H1 (cell line): ENCODE measurements at regions not wholly inside any gene's neighbourhood (a gene's known extent, or its start where the extent isn't known, plus 50 kb on each side); places are given as distances from the start of the nearest gene placed in this dataset.

Experiments
- GTF2F1 ChIP-seq: IDR thresholded peaks from 2 replicates; pipeline ENCODE4 v1.6.1; 2012; ENCODE audit warnings: low read depth, low read length, improper control_type of control experiment, borderline replicate concordance
- KDM4A ChIP-seq: IDR thresholded peaks from one replicate; pipeline ENCODE4 v1.7.1; 2012; ENCODE audit warnings: low read depth, mild to moderate bottlenecking, moderate library complexity, low read length, inconsistent platforms; ENCODE audit not compliant: severe bottlenecking
- RAD21 ChIP-seq, 2 experiments: IDR thresholded peaks in 1 of 2; conservative IDR thresholded peaks in 1 of 2; 2 replicates each; pipeline ENCODE4 v1.6.1; 2011; ENCODE audit warnings: low read depth in 2 of 2, low read length in 2 of 2, improper control_type of control experiment in 1 of 2, inconsistent platforms in 1 of 2, mild to moderate bottlenecking in 1 of 2, moderate library complexity in 1 of 2
- RXRA ChIP-seq: IDR thresholded peaks from 2 replicates; pipeline ENCODE4 v1.6.1; 2011; ENCODE audit warnings: low read depth, mild to moderate bottlenecking, low read length, moderate library complexity; ENCODE audit not compliant: insufficient read depth
- TF ChIP-seq, protein P1 (sequence below): fragments of 300-600 bp; sonication (generic); IDR thresholded peaks from 2 replicates; pipeline ENCODE4 v1.7.1; 2012; ENCODE audit warnings: low read length, moderate library complexity, mild to moderate bottlenecking, inconsistent platforms; ENCODE audit not compliant: insufficient replicate concordance
- TF ChIP-seq, protein P2 (sequence below): IDR thresholded peaks from 2 replicates; pipeline ENCODE4 v1.6.1; 2011; ENCODE audit warnings: low read length, improper control_type of control experiment

- TF ChIP-seq, protein P1, sequence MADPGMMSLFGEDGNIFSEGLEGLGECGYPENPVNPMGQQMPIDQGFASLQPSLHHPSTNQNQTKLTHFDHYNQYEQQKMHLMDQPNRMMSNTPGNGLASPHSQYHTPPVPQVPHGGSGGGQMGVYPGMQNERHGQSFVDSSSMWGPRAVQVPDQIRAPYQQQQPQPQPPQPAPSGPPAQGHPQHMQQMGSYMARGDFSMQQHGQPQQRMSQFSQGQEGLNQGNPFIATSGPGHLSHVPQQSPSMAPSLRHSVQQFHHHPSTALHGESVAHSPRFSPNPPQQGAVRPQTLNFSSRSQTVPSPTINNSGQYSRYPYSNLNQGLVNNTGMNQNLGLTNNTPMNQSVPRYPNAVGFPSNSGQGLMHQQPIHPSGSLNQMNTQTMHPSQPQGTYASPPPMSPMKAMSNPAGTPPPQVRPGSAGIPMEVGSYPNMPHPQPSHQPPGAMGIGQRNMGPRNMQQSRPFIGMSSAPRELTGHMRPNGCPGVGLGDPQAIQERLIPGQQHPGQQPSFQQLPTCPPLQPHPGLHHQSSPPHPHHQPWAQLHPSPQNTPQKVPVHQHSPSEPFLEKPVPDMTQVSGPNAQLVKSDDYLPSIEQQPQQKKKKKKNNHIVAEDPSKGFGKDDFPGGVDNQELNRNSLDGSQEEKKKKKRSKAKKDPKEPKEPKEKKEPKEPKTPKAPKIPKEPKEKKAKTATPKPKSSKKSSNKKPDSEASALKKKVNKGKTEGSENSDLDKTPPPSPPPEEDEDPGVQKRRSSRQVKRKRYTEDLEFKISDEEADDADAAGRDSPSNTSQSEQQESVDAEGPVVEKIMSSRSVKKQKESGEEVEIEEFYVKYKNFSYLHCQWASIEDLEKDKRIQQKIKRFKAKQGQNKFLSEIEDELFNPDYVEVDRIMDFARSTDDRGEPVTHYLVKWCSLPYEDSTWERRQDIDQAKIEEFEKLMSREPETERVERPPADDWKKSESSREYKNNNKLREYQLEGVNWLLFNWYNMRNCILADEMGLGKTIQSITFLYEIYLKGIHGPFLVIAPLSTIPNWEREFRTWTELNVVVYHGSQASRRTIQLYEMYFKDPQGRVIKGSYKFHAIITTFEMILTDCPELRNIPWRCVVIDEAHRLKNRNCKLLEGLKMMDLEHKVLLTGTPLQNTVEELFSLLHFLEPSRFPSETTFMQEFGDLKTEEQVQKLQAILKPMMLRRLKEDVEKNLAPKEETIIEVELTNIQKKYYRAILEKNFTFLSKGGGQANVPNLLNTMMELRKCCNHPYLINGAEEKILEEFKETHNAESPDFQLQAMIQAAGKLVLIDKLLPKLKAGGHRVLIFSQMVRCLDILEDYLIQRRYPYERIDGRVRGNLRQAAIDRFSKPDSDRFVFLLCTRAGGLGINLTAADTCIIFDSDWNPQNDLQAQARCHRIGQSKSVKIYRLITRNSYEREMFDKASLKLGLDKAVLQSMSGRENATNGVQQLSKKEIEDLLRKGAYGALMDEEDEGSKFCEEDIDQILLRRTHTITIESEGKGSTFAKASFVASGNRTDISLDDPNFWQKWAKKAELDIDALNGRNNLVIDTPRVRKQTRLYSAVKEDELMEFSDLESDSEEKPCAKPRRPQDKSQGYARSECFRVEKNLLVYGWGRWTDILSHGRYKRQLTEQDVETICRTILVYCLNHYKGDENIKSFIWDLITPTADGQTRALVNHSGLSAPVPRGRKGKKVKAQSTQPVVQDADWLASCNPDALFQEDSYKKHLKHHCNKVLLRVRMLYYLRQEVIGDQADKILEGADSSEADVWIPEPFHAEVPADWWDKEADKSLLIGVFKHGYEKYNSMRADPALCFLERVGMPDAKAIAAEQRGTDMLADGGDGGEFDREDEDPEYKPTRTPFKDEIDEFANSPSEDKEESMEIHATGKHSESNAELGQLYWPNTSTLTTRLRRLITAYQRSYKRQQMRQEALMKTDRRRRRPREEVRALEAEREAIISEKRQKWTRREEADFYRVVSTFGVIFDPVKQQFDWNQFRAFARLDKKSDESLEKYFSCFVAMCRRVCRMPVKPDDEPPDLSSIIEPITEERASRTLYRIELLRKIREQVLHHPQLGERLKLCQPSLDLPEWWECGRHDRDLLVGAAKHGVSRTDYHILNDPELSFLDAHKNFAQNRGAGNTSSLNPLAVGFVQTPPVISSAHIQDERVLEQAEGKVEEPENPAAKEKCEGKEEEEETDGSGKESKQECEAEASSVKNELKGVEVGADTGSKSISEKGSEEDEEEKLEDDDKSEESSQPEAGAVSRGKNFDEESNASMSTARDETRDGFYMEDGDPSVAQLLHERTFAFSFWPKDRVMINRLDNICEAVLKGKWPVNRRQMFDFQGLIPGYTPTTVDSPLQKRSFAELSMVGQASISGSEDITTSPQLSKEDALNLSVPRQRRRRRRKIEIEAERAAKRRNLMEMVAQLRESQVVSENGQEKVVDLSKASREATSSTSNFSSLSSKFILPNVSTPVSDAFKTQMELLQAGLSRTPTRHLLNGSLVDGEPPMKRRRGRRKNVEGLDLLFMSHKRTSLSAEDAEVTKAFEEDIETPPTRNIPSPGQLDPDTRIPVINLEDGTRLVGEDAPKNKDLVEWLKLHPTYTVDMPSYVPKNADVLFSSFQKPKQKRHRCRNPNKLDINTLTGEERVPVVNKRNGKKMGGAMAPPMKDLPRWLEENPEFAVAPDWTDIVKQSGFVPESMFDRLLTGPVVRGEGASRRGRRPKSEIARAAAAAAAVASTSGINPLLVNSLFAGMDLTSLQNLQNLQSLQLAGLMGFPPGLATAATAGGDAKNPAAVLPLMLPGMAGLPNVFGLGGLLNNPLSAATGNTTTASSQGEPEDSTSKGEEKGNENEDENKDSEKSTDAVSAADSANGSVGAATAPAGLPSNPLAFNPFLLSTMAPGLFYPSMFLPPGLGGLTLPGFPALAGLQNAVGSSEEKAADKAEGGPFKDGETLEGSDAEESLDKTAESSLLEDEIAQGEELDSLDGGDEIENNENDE = no peak
- TF ChIP-seq RAD21 (IDR thresholded peaks at IDR 0.05 in 1 of 2, conservative IDR thresholded peaks at IDR 0.05 in 1 of 2; ENCODE audit: low read depth in 2 of 2, low read length in 2 of 2) (no peak), GTF2F1 (no peak), KDM4A (no peak), RXRA (no peak)
- TF ChIP-seq, protein P2, sequence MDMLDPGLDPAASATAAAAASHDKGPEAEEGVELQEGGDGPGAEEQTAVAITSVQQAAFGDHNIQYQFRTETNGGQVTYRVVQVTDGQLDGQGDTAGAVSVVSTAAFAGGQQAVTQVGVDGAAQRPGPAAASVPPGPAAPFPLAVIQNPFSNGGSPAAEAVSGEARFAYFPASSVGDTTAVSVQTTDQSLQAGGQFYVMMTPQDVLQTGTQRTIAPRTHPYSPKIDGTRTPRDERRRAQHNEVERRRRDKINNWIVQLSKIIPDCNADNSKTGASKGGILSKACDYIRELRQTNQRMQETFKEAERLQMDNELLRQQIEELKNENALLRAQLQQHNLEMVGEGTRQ = no peak
These were observed 298.8 kb downstream of the GBA3 start (continued) for GRCh38 chr4:22991576-22991975.
